Upper lobe of left lung (tissue), 4 donors: ENCODE measurements at regions not wholly inside any gene's neighbourhood (a gene's known extent, or its start where the extent isn't known, plus 50 kb on each side); places are given as distances from the start of the nearest gene placed in this dataset.

Source experiments
- CTCF ChIP-seq, 6 experiments: fragments of 450-650 bp in 4 of 6; fragments of 200-600 bp in 2 of 6; sonication (generic) in 2 of 6; IDR thresholded peaks; one replicate each; pipeline ENCODE4 v1.5.1; 2016 to 2019; ENCODE audit warnings: antibody characterized with exemption in 6 of 6
- POLR2A ChIP-seq, 4 donors: fragments of 450-650 bp; IDR thresholded peaks; one replicate each; pipeline ENCODE4 v1.5.1; 2016 to 2017; ENCODE audit warnings: antibody characterized with exemption in 4 of 4, mild to moderate bottlenecking in 2 of 4
- POLR2AphosphoS5 ChIP-seq, 2 donors: sonication (generic); formaldehyde crosslinking; IDR thresholded peaks; one replicate each; pipeline ENCODE4 v1.5.1; 2017; ENCODE audit warnings: antibody characterized with exemption in 2 of 2

GRCh38 chrX:147533426-147533825 lies 378.3 kb upstream of the FMR1 start:
- TF ChIP-seq POLR2A (IDR thresholded peaks at IDR 0.05) (no peak), CTCF (IDR thresholded peaks at IDR 0.05) (no peak), POLR2AphosphoS5 (IDR thresholded peaks at IDR 0.05) (no peak)
